Activated B cell treated with CpG ODN at 0.5 μM for 24 hours (primary cell): ENCODE measurements at regions not wholly inside any gene's neighbourhood (a gene's known extent, or its start where the extent isn't known, plus 50 kb on each side); places are given as distances from the start of the nearest gene placed in this dataset.

ENCODE experiments used
- ATAC-seq: fragments of 200-7000 bp; cut with Tn5 transposase; one replicate; pipeline ENCODE4 v1.10.0; 2021; ENCODE audit warnings: low read depth, mild to moderate bottlenecking, moderate library complexity
- CTCF ChIA-PET: fragments of 350-600 bp; sonication (Branson Sonifier 250); formaldehyde crosslinking; loops from one replicate; lab custom pipeline; 2021; ENCODE audit warnings: antibody characterized with exemption; lab: Charles Lee
- POLR2A ChIA-PET: fragments of 350-600 bp; sonication (Branson Sonifier 250); formaldehyde crosslinking; loops from one replicate; lab custom pipeline; 2021; ENCODE audit warnings: antibody characterized with exemption; lab: Charles Lee
- DNase-seq: peaks from one replicate; pipeline ENCODE4 v3.0.0; 2022
- H3K27ac Mint-ChIP-seq: one replicate; pipeline ENCODE4 v1.8.0; 2020; ENCODE audit warnings: mixed read lengths
- H3K27me3 Mint-ChIP-seq: one replicate; pipeline ENCODE4 v1.8.0; 2021; ENCODE audit warnings: mixed read lengths
- H3K36me3 Mint-ChIP-seq: one replicate; pipeline ENCODE4 v1.8.0; 2021; ENCODE audit warnings: low read depth, mixed read lengths
- H3K4me1 Mint-ChIP-seq: one replicate; pipeline ENCODE4 v1.8.0; 2021; ENCODE audit warnings: mixed read lengths
- H3K4me3 Mint-ChIP-seq: one replicate; pipeline ENCODE4 v1.8.0; 2020; ENCODE audit warnings: mild to moderate bottlenecking, mixed read lengths
- H3K9me3 Mint-ChIP-seq: one replicate; pipeline ENCODE4 v1.8.0; 2020; ENCODE audit warnings: mixed read lengths
- intact Hi-C: fragments of 100-400 bp; cut with micrococcal nuclease; formaldehyde crosslinking; loops from one replicate; pipeline ENCODE4 v1.15.1; 2024
- TF ChIP-seq, protein P1 (sequence below): fragments of 200-600 bp; IDR thresholded peaks from one replicate; pipeline ENCODE4 v1.8.0; 2022; ENCODE audit warnings: antibody characterized with exemption, mild to moderate bottlenecking

DNA sequence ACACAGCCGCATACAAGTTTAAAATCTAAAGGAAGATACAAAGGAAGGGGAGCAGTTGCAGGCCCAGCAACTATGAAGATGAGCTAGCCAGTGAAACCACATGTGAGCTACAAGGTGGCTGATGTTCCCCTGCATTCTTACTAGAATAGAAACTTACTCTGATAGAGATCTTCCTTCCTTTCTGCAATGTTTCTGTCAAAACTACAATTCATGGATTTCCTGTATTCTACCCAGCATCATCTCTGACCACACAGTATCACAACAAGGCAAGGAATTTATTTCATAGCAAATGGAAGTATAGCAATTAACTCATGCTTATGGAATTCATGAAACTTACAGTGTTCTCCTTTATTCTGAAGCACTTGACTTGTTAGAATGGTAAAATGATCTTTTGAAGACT, 68.7 kb upstream of the AASS start:
- TF ChIP-seq, protein P1, sequence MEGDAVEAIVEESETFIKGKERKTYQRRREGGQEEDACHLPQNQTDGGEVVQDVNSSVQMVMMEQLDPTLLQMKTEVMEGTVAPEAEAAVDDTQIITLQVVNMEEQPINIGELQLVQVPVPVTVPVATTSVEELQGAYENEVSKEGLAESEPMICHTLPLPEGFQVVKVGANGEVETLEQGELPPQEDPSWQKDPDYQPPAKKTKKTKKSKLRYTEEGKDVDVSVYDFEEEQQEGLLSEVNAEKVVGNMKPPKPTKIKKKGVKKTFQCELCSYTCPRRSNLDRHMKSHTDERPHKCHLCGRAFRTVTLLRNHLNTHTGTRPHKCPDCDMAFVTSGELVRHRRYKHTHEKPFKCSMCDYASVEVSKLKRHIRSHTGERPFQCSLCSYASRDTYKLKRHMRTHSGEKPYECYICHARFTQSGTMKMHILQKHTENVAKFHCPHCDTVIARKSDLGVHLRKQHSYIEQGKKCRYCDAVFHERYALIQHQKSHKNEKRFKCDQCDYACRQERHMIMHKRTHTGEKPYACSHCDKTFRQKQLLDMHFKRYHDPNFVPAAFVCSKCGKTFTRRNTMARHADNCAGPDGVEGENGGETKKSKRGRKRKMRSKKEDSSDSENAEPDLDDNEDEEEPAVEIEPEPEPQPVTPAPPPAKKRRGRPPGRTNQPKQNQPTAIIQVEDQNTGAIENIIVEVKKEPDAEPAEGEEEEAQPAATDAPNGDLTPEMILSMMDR = no peak
- Mint-ChIP-seq H3K27ac (no peak overlapping the region), H3K9me3 (no peaks in the 10 kb centered on the region), H3K36me3 (no peaks in the 10 kb centered on the region), H3K27me3 (peaks cover 3% of the 10 kb centered on the region), H3K4me1 (no peaks in the 10 kb centered on the region), H3K4me3 (no peak overlapping the region)
- intact Hi-C loops = no loop called here
- DNase-seq = no peak
- ChIA-PET POLR2A (no interaction called here), CTCF (no interaction called here)
- no peak for ATAC-seq

DNA sequence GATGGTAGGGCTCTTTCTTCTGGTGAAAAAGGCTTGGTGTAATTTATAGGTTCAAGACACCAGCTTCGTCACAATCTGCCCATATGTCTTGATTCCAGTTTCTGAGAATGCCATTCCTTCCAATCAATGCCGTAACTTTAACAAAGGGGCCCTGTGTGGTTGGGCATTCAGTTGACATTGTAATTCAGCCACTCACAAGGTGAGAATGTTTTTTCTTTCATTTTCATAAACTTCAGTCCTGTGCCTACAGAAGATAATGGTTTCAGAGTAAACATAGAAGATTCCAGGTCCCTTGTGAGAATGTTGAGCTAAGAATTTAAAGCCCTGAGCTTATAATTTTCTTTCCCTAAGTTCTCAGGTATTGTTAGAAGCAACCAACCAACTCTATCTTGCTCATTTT, 67.3 kb upstream of the AASS start:
- no peaks in the 10 kb centered on the region for H3K36me3 Mint-ChIP-seq
- no peaks in the 10 kb centered on the region for H3K4me1 Mint-ChIP-seq
- peaks cover 6% of the 10 kb centered on the region for H3K9me3 Mint-ChIP-seq
- no peak for ATAC-seq
- H3K4me3 Mint-ChIP-seq = no peak overlapping the region
- TF ChIP-seq, protein P1 = no peak
- H3K27me3 Mint-ChIP-seq = peaks cover 3% of the 10 kb centered on the region
- H3K27ac Mint-ChIP-seq = no peak overlapping the region
- ChIA-PET POLR2A (no interaction called here), CTCF (no interaction called here)
- intact Hi-C loops = no loop called here
- DNase-seq = no peak

DNA sequence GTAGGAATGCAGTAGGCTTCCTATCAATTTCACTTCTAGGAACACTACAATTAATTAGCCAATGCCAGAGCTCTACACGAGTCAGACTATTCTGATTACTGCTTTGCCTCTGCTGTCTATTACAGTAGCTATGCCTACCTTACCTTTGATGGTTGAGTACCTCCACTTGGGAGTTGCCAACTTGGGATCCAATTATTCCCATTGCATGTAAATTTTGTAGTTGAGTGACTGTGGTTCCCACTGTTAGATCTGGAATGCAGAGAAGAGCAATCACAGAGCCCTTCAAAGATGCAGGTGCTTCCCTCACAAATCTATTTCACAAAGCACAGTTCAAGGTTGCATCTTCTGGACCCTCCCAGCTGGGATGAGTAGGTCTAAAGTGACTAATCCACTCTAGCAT, 62.9 kb upstream of the AASS start:
- Mint-ChIP-seq H3K4me1 (no peaks in the 10 kb centered on the region), H3K9me3 (peaks cover 9% of the 10 kb centered on the region), H3K36me3 (no peaks in the 10 kb centered on the region), H3K27ac (no peak overlapping the region), H3K27me3 (no peaks in the 10 kb centered on the region), H3K4me3 (no peak overlapping the region)
- intact Hi-C loops = no loop called here
- TF ChIP-seq, protein P1 = no peak
- ATAC-seq (no peak), DNase-seq (no peak)
- ChIA-PET CTCF (no interaction called here), POLR2A (no interaction called here)

DNA sequence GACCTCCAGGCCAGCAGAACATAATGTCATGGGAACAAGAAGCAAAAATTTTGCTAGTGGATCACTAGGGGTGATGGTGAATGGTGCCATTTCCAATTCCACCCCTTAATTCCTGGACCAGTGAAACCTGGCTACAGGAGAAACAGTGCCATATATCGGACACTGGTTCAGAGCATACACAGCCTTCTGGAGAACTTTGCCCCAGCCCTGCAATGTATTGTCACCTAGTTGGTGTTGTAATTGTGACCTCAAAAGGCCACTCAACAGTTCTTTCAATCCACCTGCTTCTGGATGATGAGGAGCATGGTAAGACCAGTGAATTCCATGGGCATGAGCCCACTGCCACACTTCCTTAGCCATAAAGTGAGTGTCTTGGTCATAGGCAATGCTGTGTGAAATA, 59.8 kb upstream of the AASS start:
- H3K4me1 Mint-ChIP-seq = no peaks in the 10 kb centered on the region
- ATAC-seq = no peak
- ChIA-PET POLR2A (no interaction called here), CTCF (no interaction called here)
- no peak for DNase-seq
- H3K36me3 Mint-ChIP-seq = no peaks in the 10 kb centered on the region
- H3K27me3 Mint-ChIP-seq = no peaks in the 10 kb centered on the region
- H3K9me3 Mint-ChIP-seq = peaks cover 9% of the 10 kb centered on the region
- intact Hi-C loops = no loop called here
- no peak overlapping the region for H3K27ac Mint-ChIP-seq
- TF ChIP-seq, protein P1 = no peak
- no peak overlapping the region for H3K4me3 Mint-ChIP-seq

DNA sequence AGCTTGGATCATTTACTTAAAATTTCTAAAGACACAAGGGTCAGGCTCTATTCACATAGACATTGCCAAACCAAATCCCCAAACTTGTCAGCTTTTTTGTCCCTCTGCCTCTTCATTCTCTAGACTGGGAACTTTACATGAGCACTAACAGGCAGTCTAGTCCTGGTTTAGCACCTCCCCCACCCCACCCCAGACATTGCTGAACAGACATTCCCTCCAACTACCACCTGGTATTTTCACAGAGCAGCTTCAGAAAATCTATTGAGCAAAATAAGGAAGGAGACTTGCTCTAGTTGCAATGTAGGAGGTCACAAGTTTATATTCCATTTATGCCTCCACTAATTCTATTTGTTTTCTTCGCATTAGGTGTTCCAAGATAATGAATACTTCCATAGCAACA, 56.8 kb upstream of the AASS start:
- ChIA-PET CTCF (no interaction called here), POLR2A (no interaction called here)

More for the DNA sequence above, 56.8 kb upstream of the AASS start:
- DNase-seq (no peak), ATAC-seq (no peak)
- Mint-ChIP-seq H3K9me3 (peaks cover 4% of the 10 kb centered on the region), H3K4me3 (no peak overlapping the region), H3K27ac (no peak overlapping the region), H3K27me3 (no peaks in the 10 kb centered on the region), H3K4me1 (no peaks in the 10 kb centered on the region), H3K36me3 (no peaks in the 10 kb centered on the region)
- intact Hi-C loops = no loop called here
- TF ChIP-seq, protein P1 = no peak
